Epithelial cell of esophagus (primary cell): ENCODE measurements at regions not wholly inside any gene's neighbourhood (a gene's known extent, or its start where the extent isn't known, plus 50 kb on each side); places are given as distances from the start of the nearest gene placed in this dataset.

ENCODE experiments used
- DNase-seq: peaks from one replicate; pipeline ENCODE4 v3.0.0; 2010; ENCODE audit warnings: low read depth
- H3K4me3 ChIP-seq: 2 replicates; pipeline ENCODE4 v1.5.1; 2011; ENCODE audit warnings: mild to moderate bottlenecking, low read length, control low read depth
- CTCF ChIP-seq: IDR thresholded peaks from 2 replicates; pipeline ENCODE4 v1.5.1; 2011; ENCODE audit warnings: low read depth, mild to moderate bottlenecking, low read length, control low read depth, inconsistent platforms; ENCODE audit not compliant: insufficient read depth; ENCODE audit errors: missing control alignments

GRCh38 chr7:17054836-17055235, 173.1 kb upstream of the AGR3 start:
- peak; percentile 78 for DNase-seq

GRCh38 chr7:17055596-17055995, 173.8 kb upstream of the AGR3 start:
- H3K4me3 ChIP-seq = no peak overlapping the region
- no peak for DNase-seq
- TF ChIP-seq CTCF = no peak

More at GRCh38 chr7:17054836-17055235, 173.1 kb upstream of the AGR3 start:
- TF ChIP-seq CTCF = no peak
- no peak overlapping the region for H3K4me3 ChIP-seq

GRCh38 chr7:17056491-17057142, 174.8 kb upstream of the AGR3 start:
- no peak overlapping the region for H3K4me3 ChIP-seq
- no peak for TF ChIP-seq CTCF
- DNase-seq = peak; percentile 57

- no peak overlapping the region for H3K4me3 ChIP-seq
- no peak for TF ChIP-seq CTCF
- no peak for DNase-seq
Observed at GRCh38 chr7:17057143-17057509, 175.3 kb upstream of the AGR3 start.

- H3K4me3 ChIP-seq = no peak overlapping the region
- no peak for TF ChIP-seq CTCF
- DNase-seq = no peak
Observed at GRCh38 chr7:17058568-17058967, 176.8 kb upstream of the AGR3 start.

- no peak for TF ChIP-seq CTCF
- no peak overlapping the region for H3K4me3 ChIP-seq
Observed at GRCh38 chr7:17060051-17060450, 178.3 kb upstream of the AGR3 start.

GRCh38 chr7:17061443-17061842, 179.7 kb upstream of the AGR3 start:
- no peak overlapping the region for H3K4me3 ChIP-seq
- TF ChIP-seq CTCF = no peak
- no peak for DNase-seq

More at GRCh38 chr7:17060051-17060450, 178.3 kb upstream of the AGR3 start:
- no peak for DNase-seq
